ENCODE measurements at regions not wholly inside any gene's neighbourhood (a gene's known extent, or its start where the extent isn't known, plus 50 kb on each side); places are given as distances from the start of the nearest gene placed in this dataset.

GRCh38 chr4:27189683-27190082 lies 329.0 kb downstream of the STIM2 start:
- POLR2A ChIA-PET = no interaction called here
- Mint-ChIP-seq H3K27ac (no peak overlapping the region), H3K36me3 (ENCODE audit: low read depth) (no peaks in the 10 kb centered on the region), H3K27me3 (no peaks in the 10 kb centered on the region), H3K9me3 (no peaks in the 10 kb centered on the region), H3K4me3 (no peak overlapping the region), H3K4me1 (ENCODE audit: low read depth) (no peaks in the 10 kb centered on the region)
- no peak for DNase-seq
- Histone ChIP-seq H3K27me3 (ENCODE audit: control insufficient read depth in 1 of 2, insufficient read depth in 2 of 2, low read length in 2 of 2) (no peaks in the 10 kb centered on the region), H3K4me3 (ENCODE audit: low read length) (no peak overlapping the region), H3K4me1 (ENCODE audit: insufficient read depth, low read length) (no peaks in the 10 kb centered on the region), H3K9me3 (ENCODE audit: control insufficient read depth in 1 of 2, insufficient read depth in 1 of 2, low read length in 2 of 2) (peaks cover 0 to 3% of the 10 kb centered on the region in 2 experiments), H3K36me3 (ENCODE audit: insufficient read depth, low read length) (no peaks in the 10 kb centered on the region), H3K27ac (ENCODE audit: low read depth in 1 of 2, low read length in 2 of 2) (no peak overlapping the region)
- no peak for ATAC-seq (ENCODE audit: poor library complexity)
- intact Hi-C loops (cut with DNase I, micrococcal nuclease) = no loop called here
- TF ChIP-seq CTCF (IDR thresholded peaks at IDR 0.05) = no peak
- CTCF ChIA-PET = no interaction called here

DNA sequence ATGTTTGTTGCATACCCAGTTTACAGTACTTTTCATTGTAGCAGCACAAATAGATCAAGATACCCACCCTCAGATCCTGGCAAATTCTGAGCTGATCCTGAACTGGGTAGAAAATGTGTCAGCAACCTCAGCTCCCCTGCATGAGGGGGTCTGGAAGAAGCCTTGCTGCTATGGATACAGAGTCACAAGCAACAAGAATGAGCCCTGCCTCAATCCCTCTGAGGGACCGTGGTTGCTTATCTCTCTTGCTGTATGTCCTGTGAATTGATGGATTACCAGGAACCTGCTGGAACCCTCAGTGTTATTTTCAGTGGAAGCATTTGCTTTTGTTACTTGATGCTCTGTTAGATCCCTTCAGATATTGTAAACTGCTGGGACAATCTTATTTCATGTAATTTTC lies 331.0 kb downstream of the STIM2 start:
- no peak for TF ChIP-seq CTCF (IDR thresholded peaks at IDR 0.05)
- no peak overlapping the region for H3K27ac Mint-ChIP-seq
- H3K27ac ChIP-seq (ENCODE audit: low read depth in 1 of 2, low read length in 2 of 2) = no peak overlapping the region
- H3K36me3 Mint-ChIP-seq (ENCODE audit: low read depth) = no peaks in the 10 kb centered on the region
- ChIA-PET POLR2A (no interaction called here), CTCF (no interaction called here)
- no peaks in the 10 kb centered on the region for H3K27me3 Mint-ChIP-seq
- no peak overlapping the region for H3K4me3 Mint-ChIP-seq
- H3K9me3 ChIP-seq (ENCODE audit: control insufficient read depth in 1 of 2, insufficient read depth in 1 of 2, low read length in 2 of 2) = peaks cover 0 to 3% of the 10 kb centered on the region in 2 experiments
- no peaks in the 10 kb centered on the region for H3K4me1 Mint-ChIP-seq (ENCODE audit: low read depth)
- no peaks in the 10 kb centered on the region for H3K36me3 ChIP-seq (ENCODE audit: insufficient read depth, low read length)
- ATAC-seq (ENCODE audit: poor library complexity) (no peak), DNase-seq (no peak)
- H3K9me3 Mint-ChIP-seq = no peaks in the 10 kb centered on the region
- H3K4me3 ChIP-seq (ENCODE audit: low read length) = no peak overlapping the region
- intact Hi-C loops (cut with DNase I, micrococcal nuclease) = no loop called here
- no peaks in the 10 kb centered on the region for H3K4me1 ChIP-seq (ENCODE audit: insufficient read depth, low read length)
- no peaks in the 10 kb centered on the region for H3K27me3 ChIP-seq (ENCODE audit: control insufficient read depth in 1 of 2, insufficient read depth in 2 of 2, low read length in 2 of 2)

- no peaks in the 10 kb centered on the region for H3K27me3 Mint-ChIP-seq
- POLR2A ChIA-PET = no interaction called here
Observed at GRCh38 chr4:27194599-27195176, 334.0 kb downstream of the STIM2 start.

More at GRCh38 chr4:27194599-27195176, 334.0 kb downstream of the STIM2 start:
- ATAC-seq (ENCODE audit: poor library complexity) (no peak), DNase-seq (no peak)
- Histone ChIP-seq H3K4me3 (ENCODE audit: low read length) (no peak overlapping the region), H3K4me1 (ENCODE audit: insufficient read depth, low read length) (no peaks in the 10 kb centered on the region), H3K36me3 (ENCODE audit: insufficient read depth, low read length) (no peaks in the 10 kb centered on the region), H3K9me3 (ENCODE audit: control insufficient read depth in 1 of 2, insufficient read depth in 1 of 2, low read length in 2 of 2) (peaks cover 0 to 3% of the 10 kb centered on the region in 2 experiments), H3K27me3 (ENCODE audit: control insufficient read depth in 1 of 2, insufficient read depth in 2 of 2, low read length in 2 of 2) (no peaks in the 10 kb centered on the region), H3K27ac (ENCODE audit: low read depth in 1 of 2, low read length in 2 of 2) (no peak overlapping the region)
- H3K4me1 Mint-ChIP-seq (ENCODE audit: low read depth) = no peaks in the 10 kb centered on the region
- CTCF ChIA-PET = no interaction called here
- no peak for TF ChIP-seq CTCF (IDR thresholded peaks at IDR 0.05)
- no peaks in the 10 kb centered on the region for H3K9me3 Mint-ChIP-seq
- intact Hi-C loops (cut with DNase I, micrococcal nuclease) = no loop called here
- no peak overlapping the region for H3K4me3 Mint-ChIP-seq
- no peaks in the 10 kb centered on the region for H3K36me3 Mint-ChIP-seq (ENCODE audit: low read depth)
- H3K27ac Mint-ChIP-seq = no peak overlapping the region

All from CD4-positive, alpha-beta T cell (primary cell).